OCI-M2 (cell line): ENCODE measurements at regions not wholly inside any gene's neighbourhood (a gene's known extent, or its start where the extent isn't known, plus 50 kb on each side); places are given as distances from the start of the nearest gene placed in this dataset.
"Not testable (repeated sequence)": the region's sequence is repeated elsewhere in the genome, so short reads cannot be mapped to it uniquely, and the experiment has no call there.

Source experiments
- DNase-seq: peaks from one replicate; lab custom pipeline; 2025; ENCODE audit not compliant: unreplicated experiment; lab: John Stamatoyannopoulos, UW

GRCh38 chr5:26003966-26004365 lies 1034.4 kb downstream of the CDH9 start:
- no peak for DNase-seq

DNA sequence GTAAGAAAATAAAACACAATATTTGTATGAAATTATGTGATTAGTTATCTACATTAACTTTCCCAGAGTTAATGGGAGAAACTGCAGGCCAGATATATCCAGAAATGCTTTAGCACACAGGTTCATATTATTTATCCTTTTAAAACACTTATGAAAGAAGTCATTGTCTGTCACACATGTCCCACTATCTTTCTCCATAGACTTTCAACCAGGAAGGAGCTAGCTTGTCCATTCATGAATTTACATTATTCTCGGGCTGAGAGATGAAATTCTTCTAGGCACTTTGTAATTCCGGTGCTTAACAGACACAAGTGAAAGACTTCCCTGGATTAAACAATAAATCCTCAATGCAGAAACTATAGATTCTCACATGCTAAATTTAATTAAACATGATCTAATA lies 1043.2 kb downstream of the CDH9 start:
- DNase-seq, result no peak

DNA sequence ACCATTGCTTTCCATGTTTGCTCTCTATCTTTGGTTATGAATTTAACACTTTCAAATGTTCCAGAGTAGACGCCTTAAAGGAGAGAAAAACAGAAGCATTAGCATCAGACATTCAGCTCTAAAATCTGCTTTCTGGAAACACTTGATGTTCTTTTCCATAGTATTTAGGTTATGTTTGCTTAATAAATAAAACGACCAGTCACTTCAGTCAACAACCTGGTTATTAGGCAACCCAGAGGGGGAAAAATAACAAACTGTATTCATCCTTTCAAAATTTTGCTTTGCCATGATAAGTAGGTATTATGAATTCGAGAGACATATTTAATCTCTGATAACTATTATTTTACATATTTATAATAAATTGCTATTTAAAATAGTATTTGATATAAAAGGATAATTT lies 1044.7 kb downstream of the CDH9 start:
- DNase-seq, result no peak

DNA sequence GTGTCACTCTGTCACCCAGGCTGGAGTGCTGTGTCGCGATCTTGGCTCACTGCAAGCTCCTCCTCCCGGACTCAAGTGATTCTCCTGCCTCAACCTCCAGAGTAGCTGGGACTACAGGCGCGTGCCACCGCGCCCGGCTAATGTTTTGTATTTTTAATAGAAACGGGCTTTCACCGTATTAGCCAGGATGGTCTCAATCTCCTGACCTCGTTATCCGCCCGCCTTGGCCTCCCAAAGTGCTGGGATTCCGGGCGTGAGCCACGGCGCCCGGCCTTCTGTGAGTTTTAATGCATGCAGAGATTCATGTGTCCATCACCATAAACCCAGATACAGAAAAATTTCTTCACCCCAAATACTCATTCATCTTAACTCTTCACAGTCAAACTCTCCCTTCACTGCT lies 1046.7 kb downstream of the CDH9 start:
- DNase-seq, result no peak

GRCh38 chr5:25990771-25991170 lies 1047.6 kb downstream of the CDH9 start:
- DNase-seq, result no peak

DNA sequence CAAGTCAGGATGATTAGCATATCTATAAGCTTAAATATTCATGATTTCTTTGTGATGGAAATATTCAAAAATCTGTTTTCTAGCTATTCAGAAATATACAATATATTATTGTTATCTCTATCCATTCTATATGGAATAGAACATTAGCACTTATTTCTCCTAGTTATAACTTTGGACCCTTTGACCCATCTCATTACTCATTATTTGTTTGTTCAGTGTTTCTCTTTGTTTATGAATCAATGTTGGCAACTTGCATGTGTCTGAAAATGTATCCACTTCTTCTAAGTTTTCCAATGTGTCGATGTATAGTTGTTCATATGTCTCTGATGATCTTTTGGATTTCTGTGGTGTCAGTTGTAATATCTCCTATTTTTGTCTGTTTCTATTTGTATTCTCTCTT lies 1059.3 kb downstream of the CDH9 start:
- DNase-seq, result no peak

GRCh38 chr5:25975885-25976284 lies 1062.5 kb downstream of the CDH9 start:
- no peak for DNase-seq

DNA sequence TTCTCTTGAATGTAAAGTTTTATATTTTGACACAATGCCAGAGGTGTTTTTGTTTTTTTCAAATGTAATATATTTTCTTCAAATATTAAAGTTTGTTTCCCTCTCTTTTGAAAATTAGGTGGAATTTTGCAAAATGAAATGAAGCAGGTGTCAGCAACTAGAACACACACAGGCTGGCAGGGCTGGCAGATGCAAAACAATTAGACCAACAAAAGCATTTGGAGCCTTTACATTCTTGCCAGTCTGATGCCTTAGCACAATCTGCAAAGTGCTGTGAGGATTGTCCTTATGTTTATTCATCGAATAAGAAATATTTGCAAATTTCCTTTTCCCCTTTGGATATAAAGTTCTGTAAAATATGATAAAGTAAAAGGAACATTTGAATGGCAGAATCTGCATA lies 1063.9 kb downstream of the CDH9 start:
- DNase-seq, result no peak

GRCh38 chr5:25970906-25971489 lies 1067.4 kb downstream of the CDH9 start:
- no peak for DNase-seq

DNA sequence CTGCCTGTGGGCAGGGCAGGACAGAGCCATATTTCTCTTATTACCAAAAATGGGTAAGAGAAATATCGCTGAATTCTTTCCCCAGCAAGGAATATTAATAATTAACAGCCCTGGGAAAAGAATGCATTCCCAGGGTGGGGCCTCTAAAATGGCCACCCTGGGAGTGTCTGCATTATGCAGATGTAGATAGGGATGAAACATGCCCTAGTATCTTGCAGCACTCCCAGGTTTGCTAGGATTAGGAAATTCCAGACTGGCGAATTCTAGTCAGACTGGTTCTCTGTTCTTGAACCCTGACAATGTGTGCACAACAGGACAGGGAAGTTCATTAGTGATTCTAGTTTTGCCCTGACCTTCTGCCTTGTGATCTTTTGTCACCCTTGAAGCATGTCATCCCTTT lies 1069.3 kb downstream of the CDH9 start:
- DNase-seq, result not testable (repeated sequence)

- no peak for DNase-seq
These were observed 1074.4 kb downstream of the CDH9 start for GRCh38 chr5:25964009-25964372.

- DNase-seq, result no peak
These were observed 1075.0 kb downstream of the CDH9 start for GRCh38 chr5:25963251-25964008.

- DNase-seq, result no peak
These were observed 1083.0 kb downstream of the CDH9 start for GRCh38 chr5:25955337-25955736.

GRCh38 chr5:25950681-25951080 lies 1087.7 kb downstream of the CDH9 start:
- no peak for DNase-seq

GRCh38 chr5:25948278-25948677 lies 1090.1 kb downstream of the CDH9 start:
- DNase-seq, result no peak

- DNase-seq, result no peak
These were observed 1093.6 kb downstream of the CDH9 start for GRCh38 chr5:25944786-25945185.

DNA sequence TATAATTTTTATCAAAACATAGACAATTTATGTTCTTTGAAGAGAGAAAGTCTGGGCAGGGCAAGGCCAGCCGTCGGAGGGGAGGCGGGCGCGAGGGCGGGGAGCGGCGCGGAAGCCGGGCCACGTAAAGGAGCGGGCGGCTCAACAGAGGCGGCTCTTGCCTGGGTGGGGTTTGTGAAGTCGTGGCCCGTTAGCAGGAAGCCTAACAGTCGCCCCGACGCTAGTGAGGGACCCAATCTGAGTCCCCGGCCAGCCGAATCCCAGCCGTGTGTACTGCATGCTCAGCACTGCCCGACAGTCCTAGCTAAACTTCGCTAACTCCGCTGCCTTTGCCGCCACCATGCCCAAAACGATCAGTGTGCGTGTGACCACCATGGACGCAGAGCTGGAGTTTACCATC lies 1129.2 kb downstream of the CDH9 start:
- DNase-seq, result no peak

DNA sequence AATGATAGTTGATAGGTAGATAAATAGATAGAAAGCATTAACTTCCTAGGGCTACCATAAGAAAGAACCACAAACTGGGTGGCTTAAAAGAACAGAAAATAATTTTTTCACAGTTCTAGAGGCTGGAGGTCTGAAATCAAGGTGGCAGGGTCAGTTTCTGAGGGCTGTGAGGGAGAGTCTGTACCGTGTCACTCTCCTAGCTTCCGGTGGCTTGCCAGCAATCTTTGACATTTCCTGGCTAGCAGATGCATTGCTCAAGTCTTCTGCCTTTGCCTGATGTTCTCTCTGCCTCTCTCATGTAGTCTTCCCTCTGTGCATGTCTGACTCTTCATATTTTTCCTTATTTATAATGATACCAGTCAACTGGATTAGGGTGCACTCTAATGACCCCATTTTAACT lies 1132.7 kb downstream of the CDH9 start:
- DNase-seq, result no peak

DNA sequence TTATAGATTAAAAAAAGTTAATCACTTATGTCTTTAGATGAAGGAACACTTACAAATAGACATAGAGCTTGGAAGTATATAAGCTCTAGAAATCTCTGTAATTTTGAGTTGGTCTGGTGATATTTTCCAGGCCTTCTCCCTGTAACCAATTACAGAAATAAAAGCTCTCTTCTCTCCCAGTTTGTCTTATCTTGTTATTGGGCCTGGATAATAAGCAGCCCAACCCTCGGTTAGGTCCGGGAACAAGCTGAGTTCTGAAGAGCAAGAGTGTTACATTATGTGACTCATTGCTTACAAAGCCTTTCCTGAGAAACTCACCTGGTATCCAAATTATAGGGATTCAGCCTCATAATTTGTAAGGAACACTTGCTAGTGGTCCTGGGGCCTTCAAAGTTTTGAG lies 1146.2 kb downstream of the CDH9 start:
- DNase-seq, result no peak

- no peak for DNase-seq
These were observed 1146.7 kb downstream of the CDH9 start for GRCh38 chr5:25891691-25892090.

GRCh38 chr5:25881318-25882036 lies 1156.9 kb downstream of the CDH9 start:
- DNase-seq, result no peak

DNA sequence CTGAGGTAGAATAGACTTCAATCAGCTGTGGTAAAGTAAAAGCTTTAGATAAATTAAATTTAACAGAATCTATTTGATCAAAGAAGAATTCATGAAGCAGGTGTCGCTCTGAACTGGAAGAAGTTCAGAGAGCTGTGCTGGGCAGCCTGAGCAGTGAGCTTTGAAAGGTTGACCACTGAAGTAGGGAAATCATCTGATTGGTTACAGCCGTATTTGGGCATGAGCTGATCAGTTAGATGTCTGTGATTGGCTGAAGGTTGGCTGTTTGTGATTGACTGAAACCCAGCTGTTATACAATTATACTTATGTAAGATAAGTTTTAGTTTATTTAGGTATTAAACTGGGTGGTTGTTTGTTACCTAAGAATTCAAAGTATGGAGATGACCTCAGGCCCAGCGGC lies 1174.6 kb downstream of the CDH9 start:
- DNase-seq, result no peak
